ENCODE measurements at regions not wholly inside any gene's neighbourhood (a gene's known extent, or its start where the extent isn't known, plus 50 kb on each side); places are given as distances from the start of the nearest gene placed in this dataset.

GRCh38 chr6:88477413-88477812 lies 311.3 kb upstream of the CNR1 start:
- Histone ChIP-seq H3K27me3 (no peaks in the 10 kb centered on the region), H3K36me3 (no peaks in the 10 kb centered on the region), H3K9me3 (no peaks in the 10 kb centered on the region), H3K27ac (no peak overlapping the region), H3K4me3 (no peak overlapping the region), H3K4me1 (no peaks in the 10 kb centered on the region)
- no peak for ATAC-seq
- DNase-seq, result no peak
- TF ChIP-seq POLR2A (IDR thresholded peaks at IDR 0.05) (no peak), CTCF (IDR thresholded peaks at IDR 0.05) (no peak)
- WGBS, 4 donors, result 51 to 90% (median 75%) methylated on average over 1 to 3 of the region's 3 CpGs
- intact Hi-C loops (cut with DNase I), result no loop called here

- no peaks in the 10 kb centered on the region for H3K4me1 ChIP-seq
- TF ChIP-seq POLR2A (IDR thresholded peaks at IDR 0.05) (no peak), CTCF (IDR thresholded peaks at IDR 0.05) (no peak)
- intact Hi-C loops (cut with DNase I), result no loop called here
- H3K36me3 ChIP-seq, result no peaks in the 10 kb centered on the region
- no peak overlapping the region for H3K4me3 ChIP-seq
- no peak for ATAC-seq
- no peak overlapping the region for H3K27ac ChIP-seq
- DNase-seq, result no peak
- no peaks in the 10 kb centered on the region for H3K9me3 ChIP-seq
- H3K27me3 ChIP-seq, result no peaks in the 10 kb centered on the region
- 59 to 63% (median 62%) methylated on average over 2 of the region's 2 CpGs for WGBS, 4 donors
Observed at GRCh38 chr6:88476388-88476787, 310.2 kb upstream of the CNR1 start.

DNA sequence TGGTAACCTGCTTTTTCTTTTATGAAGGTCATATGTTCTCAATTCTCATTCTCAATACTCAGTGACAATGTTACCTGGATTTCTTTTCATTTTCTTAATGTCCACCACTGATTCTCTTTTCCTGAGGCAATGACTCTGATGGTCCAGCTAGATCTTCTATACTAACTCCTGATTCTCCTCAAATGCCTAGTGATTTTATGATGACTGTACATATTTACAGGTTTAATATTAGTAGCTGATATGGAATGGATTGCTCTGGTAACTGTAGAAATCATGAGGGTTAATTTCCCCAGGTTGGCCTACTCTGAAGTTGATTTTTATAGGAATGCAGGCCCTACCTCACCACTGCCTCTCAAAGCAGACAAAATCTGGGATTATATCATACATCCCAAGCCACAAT lies 308.6 kb upstream of the CNR1 start:
- DNase-seq (no peak), ATAC-seq (no peak)
- Histone ChIP-seq H3K4me3 (no peak overlapping the region), H3K9me3 (no peaks in the 10 kb centered on the region), H3K4me1 (no peaks in the 10 kb centered on the region), H3K27ac (no peak overlapping the region), H3K27me3 (no peaks in the 10 kb centered on the region), H3K36me3 (no peaks in the 10 kb centered on the region)
- intact Hi-C loops (cut with DNase I), result no loop called here
- no peak for TF ChIP-seq CTCF (IDR thresholded peaks at IDR 0.05)

GRCh38 chr6:88473589-88473988 lies 307.4 kb upstream of the CNR1 start:
- Histone ChIP-seq H3K4me1 (no peaks in the 10 kb centered on the region), H3K9me3 (no peaks in the 10 kb centered on the region), H3K4me3 (no peak overlapping the region), H3K27ac (no peak overlapping the region), H3K27me3 (no peaks in the 10 kb centered on the region), H3K36me3 (no peaks in the 10 kb centered on the region)
- intact Hi-C loops (cut with DNase I), result no loop called here
- ATAC-seq (no peak), DNase-seq (no peak)
- 39 to 52% (median 41%) methylated on average over 2 of the region's 2 CpGs for WGBS, 4 donors
- TF ChIP-seq POLR2A (IDR thresholded peaks at IDR 0.05), result no peak
- TF ChIP-seq CTCF (IDR thresholded peaks at IDR 0.05), result no peak
